Right renal cortex interstitium (tissue), 3 donors: ENCODE measurements at regions not wholly inside any gene's neighbourhood (a gene's known extent, or its start where the extent isn't known, plus 50 kb on each side); places are given as distances from the start of the nearest gene placed in this dataset.

Experiments
- DNase-seq, 3 donors: peaks; one replicate each; pipeline ENCODE4 v3.0.0-alpha.2; 2013; ENCODE audit warnings: low read depth in 3 of 3, low spot score in 2 of 3

GRCh38 chr2:234308813-234309195 is 188.1 kb downstream of the ARL4C start:
- DNase-seq, result no peak

DNA sequence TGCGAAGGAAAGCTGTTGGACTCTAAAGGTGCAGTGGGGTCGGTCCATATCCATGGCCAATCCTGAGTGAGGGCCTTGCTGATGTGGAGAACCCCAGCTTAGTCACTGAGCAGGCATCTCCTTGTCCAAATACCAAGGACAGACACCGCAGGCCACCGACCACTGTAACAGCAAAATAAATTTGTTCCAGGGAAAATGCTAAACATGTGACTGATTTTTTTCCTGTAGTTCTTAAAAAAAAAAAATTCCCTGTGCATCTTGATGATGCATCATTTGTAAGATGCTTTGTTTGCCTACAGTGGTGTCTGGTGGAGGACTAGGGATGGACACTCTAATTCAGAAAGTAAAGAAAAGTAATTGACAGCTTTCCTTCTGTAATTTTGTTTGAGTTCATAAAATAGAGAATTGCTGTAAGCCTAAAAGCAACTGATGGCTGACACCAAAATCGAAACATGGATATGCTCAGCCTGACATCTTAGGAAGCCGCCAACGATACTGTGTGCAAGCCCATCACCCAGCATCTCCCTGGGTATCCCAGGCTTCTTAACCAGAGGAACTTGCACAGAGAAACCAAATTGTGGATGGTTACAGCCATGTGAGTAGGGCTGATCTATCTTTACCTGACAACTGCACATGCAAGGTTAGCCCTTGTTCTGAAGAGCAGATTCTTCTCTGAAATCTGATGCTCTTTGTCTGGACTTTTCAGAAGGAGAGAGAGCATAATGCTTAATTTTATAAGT is 188.6 kb downstream of the ARL4C start:
- DNase-seq, result no peak

GRCh38 chr2:234307322-234307961 is 189.4 kb downstream of the ARL4C start:
- no peak for DNase-seq

GRCh38 chr2:234306426-234307173 is 190.3 kb downstream of the ARL4C start:
- no peak for DNase-seq

DNA sequence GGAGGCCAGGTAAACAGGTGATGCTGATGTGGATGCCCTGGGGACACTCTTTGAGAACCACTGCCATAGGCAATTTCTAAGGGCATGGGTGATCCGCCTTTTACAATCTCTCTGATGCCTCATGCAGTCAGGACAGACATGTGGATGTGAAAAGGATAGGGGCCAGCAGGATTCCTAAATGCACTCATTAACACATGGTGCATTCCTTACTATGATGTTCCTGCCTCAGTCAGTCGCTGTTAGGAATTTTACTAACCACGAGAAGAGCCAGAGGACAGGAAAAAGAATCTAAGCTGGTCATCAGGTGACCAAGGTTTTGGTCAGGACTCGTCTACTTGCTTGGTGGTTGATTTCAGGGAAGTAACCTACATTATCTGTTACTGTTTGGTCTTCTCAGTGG is 191.0 kb downstream of the ARL4C start:
- DNase-seq, result no peak

- no peak for DNase-seq
These were observed 191.9 kb downstream of the ARL4C start for GRCh38 chr2:234304950-234305349.

DNA sequence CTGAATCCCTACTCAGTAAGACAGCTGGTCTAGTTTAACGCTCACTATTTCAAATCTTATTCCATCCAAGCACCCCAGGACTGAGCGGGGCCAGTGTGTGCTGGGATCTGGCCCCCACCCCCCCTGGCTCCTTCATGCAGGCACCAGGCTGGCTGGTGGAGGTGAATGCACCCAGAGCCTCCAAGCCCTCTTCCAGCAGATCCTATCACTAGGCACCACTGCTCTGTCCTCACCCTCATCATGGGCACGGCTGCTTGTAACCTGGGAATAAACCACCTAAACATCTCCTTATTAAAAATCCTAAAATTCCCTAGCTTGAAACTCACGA is 194.3 kb downstream of the ARL4C start:
- no peak for DNase-seq

GRCh38 chr2:234300932-234301823 is 195.7 kb downstream of the ARL4C start:
- DNase-seq, result no peak

- DNase-seq, result no peak
These were observed 196.4 kb downstream of the ARL4C start for GRCh38 chr2:234300391-234300925.

- DNase-seq, result no peak
These were observed 198.0 kb downstream of the ARL4C start for GRCh38 chr2:234298918-234299317.

DNA sequence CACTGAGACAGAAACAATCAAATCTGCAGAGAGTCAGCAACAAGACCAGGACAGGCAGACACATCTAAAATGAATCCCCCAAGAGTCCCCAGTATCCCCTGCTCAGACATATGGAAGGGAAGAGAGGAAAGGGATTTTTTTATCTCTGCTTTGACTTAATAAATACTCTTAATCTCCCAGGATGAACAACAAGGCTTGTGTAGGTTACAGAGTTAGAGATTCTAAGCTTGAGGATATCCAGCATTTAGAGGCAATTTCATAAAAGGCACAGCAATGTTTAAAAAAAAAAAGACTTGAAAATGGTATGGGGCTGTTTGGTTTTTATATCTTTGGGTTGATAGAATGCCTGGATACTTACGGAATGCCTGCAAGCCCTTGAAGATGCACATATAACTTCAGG is 199.9 kb downstream of the ARL4C start:
- no peak for DNase-seq

DNA sequence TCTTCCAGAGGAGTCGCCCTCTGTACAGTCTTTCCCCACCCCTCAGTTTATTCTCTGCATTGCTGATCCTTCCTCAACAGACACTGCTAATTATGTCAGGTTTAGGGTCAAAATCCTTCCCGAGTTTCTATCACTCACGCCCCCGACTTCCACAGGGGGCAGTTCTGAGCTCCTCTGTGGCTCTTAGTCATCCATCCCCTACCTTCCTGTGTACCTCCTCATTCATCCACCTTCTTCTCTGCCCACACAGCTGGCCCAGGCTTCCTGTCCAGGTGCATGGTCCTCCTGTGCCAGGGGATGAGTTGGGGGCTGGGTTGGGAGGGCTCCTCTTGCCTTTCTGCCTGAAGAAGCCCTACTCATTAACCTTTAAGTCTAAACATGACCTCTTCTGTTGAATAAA is 202.9 kb downstream of the ARL4C start:
- DNase-seq, result no peak

DNA sequence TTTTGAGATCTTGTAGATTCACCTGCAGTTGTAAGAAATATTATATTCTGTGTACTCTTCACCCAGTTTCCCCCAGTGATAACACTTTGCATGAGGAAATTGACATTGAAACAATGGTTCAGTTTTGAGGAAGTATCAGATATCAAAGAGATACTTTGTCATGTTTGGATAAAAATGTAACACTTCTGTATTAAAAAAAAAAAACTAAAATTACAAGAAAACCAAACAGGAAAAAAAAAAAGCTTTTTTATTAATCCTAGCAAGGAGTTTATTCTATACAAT is 204.0 kb downstream of the ARL4C start:
- DNase-seq, result no peak

- DNase-seq, result no peak
These were observed 204.5 kb downstream of the ARL4C start for GRCh38 chr2:234292205-234292961.

DNA sequence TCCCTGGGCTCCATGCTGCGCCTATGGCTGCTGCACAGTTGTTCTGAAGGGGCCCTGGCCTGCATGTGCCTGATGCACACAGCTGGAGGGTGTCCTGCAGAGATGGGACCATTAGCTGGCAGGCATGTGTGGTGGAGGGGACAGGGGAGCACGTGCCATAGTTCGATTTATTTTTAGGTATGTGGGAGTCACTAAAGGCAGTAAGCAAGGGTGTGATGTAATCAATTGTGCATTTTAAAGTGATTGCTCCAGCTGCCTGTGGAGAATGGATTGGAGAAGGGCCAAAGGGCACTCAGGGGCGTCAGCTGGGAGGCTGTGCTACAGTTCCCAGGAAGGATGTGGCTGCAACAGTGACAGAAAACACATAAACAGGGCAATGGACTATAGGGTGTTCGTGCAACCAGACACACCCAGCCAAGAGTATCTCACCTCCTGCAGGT is 205.1 kb downstream of the ARL4C start:
- DNase-seq, result peak in 1 of 3 donors; percentile 16

- no peak for DNase-seq
These were observed 206.2 kb downstream of the ARL4C start for GRCh38 chr2:234290671-234291070.

GRCh38 chr2:234289834-234290590 is 206.9 kb downstream of the ARL4C start:
- no peak for DNase-seq

DNA sequence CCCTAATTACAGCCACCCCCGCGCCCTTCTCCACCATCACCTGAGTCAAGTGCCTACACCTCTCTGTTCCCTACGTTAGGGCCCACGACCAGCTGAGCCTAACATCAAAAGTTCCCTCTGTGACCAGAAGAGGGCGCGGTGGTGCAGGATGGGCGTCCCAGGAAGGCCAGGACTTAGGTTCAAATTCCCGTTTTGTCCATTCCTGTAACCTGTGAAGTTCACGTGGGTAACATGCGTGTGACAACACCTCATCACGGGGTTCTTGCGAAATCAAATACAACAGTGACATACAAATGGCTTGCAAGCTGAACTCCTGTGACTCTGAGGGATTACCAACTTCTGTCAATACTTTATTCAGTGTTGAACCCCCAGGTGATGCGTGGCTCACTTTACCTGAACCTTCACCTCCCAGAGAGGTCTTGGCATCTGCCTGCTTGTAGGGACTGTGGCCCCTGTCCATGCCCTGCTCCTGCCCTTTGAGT is 207.9 kb downstream of the ARL4C start:
- DNase-seq, result peak; percentile 14 to 30 (median 19)

DNA sequence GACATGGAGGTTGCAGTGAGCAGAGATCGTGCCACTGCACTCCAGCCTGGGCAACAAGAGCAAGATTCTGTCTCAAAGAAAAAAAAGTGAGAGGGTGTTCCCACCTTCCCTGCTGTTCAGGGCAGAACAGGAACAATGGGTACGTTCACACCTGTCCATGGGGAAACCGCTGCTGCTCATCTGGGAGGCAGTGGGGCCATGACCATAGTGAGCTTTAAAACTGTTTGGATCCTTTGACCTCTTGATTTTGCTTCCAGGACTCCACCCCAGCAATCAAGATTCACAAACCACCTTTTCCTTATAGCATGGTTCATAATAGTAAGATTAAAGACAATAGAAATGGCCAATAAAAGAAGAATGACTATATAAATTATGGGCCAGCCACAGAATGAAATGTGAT is 209.2 kb downstream of the ARL4C start:
- no peak for DNase-seq
